ENCODE measurements at regions not wholly inside any gene's neighbourhood (a gene's known extent, or its start where the extent isn't known, plus 50 kb on each side); places are given as distances from the start of the nearest gene placed in this dataset.

GRCh38 chr6:155523821-155524651, 68.4 kb upstream of the NOX3 start:
- TF ChIP-seq PATZ1 (CRISPR knock-in tag; IDR thresholded peaks at IDR 0.05; ENCODE audit: borderline replicate concordance) (no peak), RARB (CRISPR knock-in tag; IDR thresholded peaks at IDR 0.05) (no peak), ZFP30 (CRISPR knock-in tag; IDR thresholded peaks at IDR 0.05) (no peak), PPARA (CRISPR knock-in tag; IDR thresholded peaks at IDR 0.05; ENCODE audit: borderline replicate concordance) (no peak), BACH2 (CRISPR knock-in tag; IDR thresholded peaks at IDR 0.05; ENCODE audit: borderline replicate concordance) (no peak), ISL1 (CRISPR knock-in tag; IDR thresholded peaks at IDR 0.05) (no peak), OSR1 (CRISPR knock-in tag; IDR thresholded peaks at IDR 0.05) (no peak), TCF4 (CRISPR knock-in tag; IDR thresholded peaks at IDR 0.05; ENCODE audit: borderline replicate concordance) (no peak), CREB5 (CRISPR knock-in tag; IDR thresholded peaks at IDR 0.05; ENCODE audit: low read depth) (no peak), ZC3H10 (CRISPR knock-in tag; IDR thresholded peaks at IDR 0.05) (no peak)
- TF ChIP-seq, protein P1, sequence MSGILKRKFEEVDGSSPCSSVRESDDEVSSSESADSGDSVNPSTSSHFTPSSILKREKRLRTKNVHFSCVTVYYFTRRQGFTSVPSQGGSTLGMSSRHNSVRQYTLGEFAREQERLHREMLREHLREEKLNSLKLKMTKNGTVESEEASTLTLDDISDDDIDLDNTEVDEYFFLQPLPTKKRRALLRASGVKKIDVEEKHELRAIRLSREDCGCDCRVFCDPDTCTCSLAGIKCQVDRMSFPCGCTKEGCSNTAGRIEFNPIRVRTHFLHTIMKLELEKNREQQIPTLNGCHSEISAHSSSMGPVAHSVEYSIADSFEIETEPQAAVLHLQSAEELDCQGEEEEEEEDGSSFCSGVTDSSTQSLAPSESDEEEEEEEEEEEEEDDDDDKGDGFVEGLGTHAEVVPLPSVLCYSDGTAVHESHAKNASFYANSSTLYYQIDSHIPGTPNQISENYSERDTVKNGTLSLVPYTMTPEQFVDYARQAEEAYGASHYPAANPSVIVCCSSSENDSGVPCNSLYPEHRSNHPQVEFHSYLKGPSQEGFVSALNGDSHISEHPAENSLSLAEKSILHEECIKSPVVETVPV (CRISPR knock-in tag; IDR thresholded peaks at IDR 0.05): no peak
